ENCODE measurements at regions not wholly inside any gene's neighbourhood (a gene's known extent, or its start where the extent isn't known, plus 50 kb on each side); places are given as distances from the start of the nearest gene placed in this dataset.
A peak's percentile ranks its signal among the peaks of the same experiment; 100 is the strongest.

GRCh38 chr13:32830336-32831031 lies 185.7 kb upstream of the KL start:
- H3K27me3 ChIP-seq (replicated peaks; ENCODE audit: insufficient read depth, low read length) = no peaks in the 10 kb centered on the region
- no peak overlapping the region for H3K27ac ChIP-seq (ENCODE audit: low read length)
- no peaks in the 10 kb centered on the region for H4K20me1 ChIP-seq (ENCODE audit: insufficient read depth, low read length)
- H3K36me3 ChIP-seq (replicated peaks; ENCODE audit: insufficient read depth, low read length) = no peaks in the 10 kb centered on the region
- H3K9me3 ChIP-seq (replicated peaks; ENCODE audit: insufficient read depth, low read length) = no peaks in the 10 kb centered on the region
- H3K4me1 ChIP-seq (ENCODE audit: low read length) = 0 out of 2 replicates have a peak, but pooled peaks cover 5% of the 10 kb centered on the region
- H3F3A ChIP-seq (ENCODE audit: insufficient read depth, low read length) = no peaks in the 10 kb centered on the region
- DNase-seq = no peak
- H3K4me2 ChIP-seq (ENCODE audit: low read depth, low read length) = no peak overlapping the region
- no peaks in the 10 kb centered on the region for H3K9me2 ChIP-seq (replicated peaks; ENCODE audit: insufficient read depth, low read length)
- TF ChIP-seq EZH2phosphoT487 (IDR thresholded peaks at IDR 0.05; ENCODE audit: low read length) = no peak
- TF ChIP-seq CTCF (IDR thresholded peaks at IDR 0.05; ENCODE audit: low read length) = no peak
- TF ChIP-seq EZH2 (optimal IDR thresholded peaks at IDR 0.05; ENCODE audit: low read depth, low read length) = no peak
- H3K4me3 ChIP-seq (ENCODE audit: low read length) = no peak overlapping the region
- H3K79me2 ChIP-seq (ENCODE audit: low read length) = no peaks in the 10 kb centered on the region
- no peak overlapping the region for H2AFZ ChIP-seq (ENCODE audit: low read length)
- no peak overlapping the region for H3K9ac ChIP-seq (ENCODE audit: low read length)

GRCh38 chr13:32837307-32837972 lies 178.8 kb upstream of the KL start:
- no peak overlapping the region for H3K27ac ChIP-seq (ENCODE audit: low read length)
- H3F3A ChIP-seq (ENCODE audit: insufficient read depth, low read length) = no peaks in the 10 kb centered on the region
- H3K27me3 ChIP-seq (replicated peaks; ENCODE audit: insufficient read depth, low read length) = no peaks in the 10 kb centered on the region
- no peak overlapping the region for H3K9ac ChIP-seq (ENCODE audit: low read length)
- H2AFZ ChIP-seq (ENCODE audit: low read length) = no peak overlapping the region
- TF ChIP-seq EZH2 (optimal IDR thresholded peaks at IDR 0.05; ENCODE audit: low read depth, low read length) (no peak), CTCF (IDR thresholded peaks at IDR 0.05; ENCODE audit: low read length) (no peak), EZH2phosphoT487 (IDR thresholded peaks at IDR 0.05; ENCODE audit: low read length) (no peak)
- no peaks in the 10 kb centered on the region for H4K20me1 ChIP-seq (ENCODE audit: insufficient read depth, low read length)
- no peak overlapping the region for H3K4me3 ChIP-seq (ENCODE audit: low read length)
- no peaks in the 10 kb centered on the region for H3K79me2 ChIP-seq (ENCODE audit: low read length)
- no peaks in the 10 kb centered on the region for H3K9me2 ChIP-seq (replicated peaks; ENCODE audit: insufficient read depth, low read length)
- no peaks in the 10 kb centered on the region for H3K9me3 ChIP-seq (replicated peaks; ENCODE audit: insufficient read depth, low read length)
- DNase-seq = no peak
- no peak overlapping the region for H3K4me2 ChIP-seq (ENCODE audit: low read depth, low read length)
- H3K36me3 ChIP-seq (replicated peaks; ENCODE audit: insufficient read depth, low read length) = no peaks in the 10 kb centered on the region
- H3K4me1 ChIP-seq (ENCODE audit: low read length) = peaks cover 10% of the 10 kb centered on the region

- no peak for DNase-seq
- no peaks in the 10 kb centered on the region for H3K27me3 ChIP-seq (replicated peaks; ENCODE audit: insufficient read depth, low read length)
- no peaks in the 10 kb centered on the region for H3K9me3 ChIP-seq (replicated peaks; ENCODE audit: insufficient read depth, low read length)
- H2AFZ ChIP-seq (ENCODE audit: low read length) = peak overlapping the region; percentile 25
- H3K36me3 ChIP-seq (replicated peaks; ENCODE audit: insufficient read depth, low read length) = no peaks in the 10 kb centered on the region
- H3K79me2 ChIP-seq (ENCODE audit: low read length) = no peaks in the 10 kb centered on the region
- H3K4me3 ChIP-seq (ENCODE audit: low read length) = no peak overlapping the region
- no peaks in the 10 kb centered on the region for H3K9me2 ChIP-seq (replicated peaks; ENCODE audit: insufficient read depth, low read length)
- no peak overlapping the region for H3K9ac ChIP-seq (ENCODE audit: low read length)
- TF ChIP-seq CTCF (IDR thresholded peaks at IDR 0.05; ENCODE audit: low read length) (no peak), EZH2phosphoT487 (IDR thresholded peaks at IDR 0.05; ENCODE audit: low read length) (no peak), EZH2 (optimal IDR thresholded peaks at IDR 0.05; ENCODE audit: low read depth, low read length) (no peak)
- H3F3A ChIP-seq (ENCODE audit: insufficient read depth, low read length) = no peaks in the 10 kb centered on the region
- H3K27ac ChIP-seq (ENCODE audit: low read length) = peak overlapping the region; percentile 58; the same call in 1 of the 2 replicates
- no peaks in the 10 kb centered on the region for H4K20me1 ChIP-seq (ENCODE audit: insufficient read depth, low read length)
- peak overlapping the region; percentile 32; the same call in 1 of the 2 replicates for H3K4me2 ChIP-seq (ENCODE audit: low read depth, low read length)
- peaks cover 10% of the 10 kb centered on the region for H3K4me1 ChIP-seq (ENCODE audit: low read length)
Measured at GRCh38 chr13:32837973-32838927, 178.0 kb upstream of the KL start.

Measured in MM.1S (cell line).